GM18508 (cell line): ENCODE measurements at regions not wholly inside any gene's neighbourhood (a gene's known extent, or its start where the extent isn't known, plus 50 kb on each side); places are given as distances from the start of the nearest gene placed in this dataset.

ENCODE experiments used
- ATAC-seq: cut with Tn5 transposase; IDR thresholded peaks from one replicate; pipeline ENCODE4 v1.9.1; 2021; ENCODE audit warnings: moderate number of reproducible peaks; ENCODE audit not compliant: insufficient read depth, unreplicated experiment

DNA sequence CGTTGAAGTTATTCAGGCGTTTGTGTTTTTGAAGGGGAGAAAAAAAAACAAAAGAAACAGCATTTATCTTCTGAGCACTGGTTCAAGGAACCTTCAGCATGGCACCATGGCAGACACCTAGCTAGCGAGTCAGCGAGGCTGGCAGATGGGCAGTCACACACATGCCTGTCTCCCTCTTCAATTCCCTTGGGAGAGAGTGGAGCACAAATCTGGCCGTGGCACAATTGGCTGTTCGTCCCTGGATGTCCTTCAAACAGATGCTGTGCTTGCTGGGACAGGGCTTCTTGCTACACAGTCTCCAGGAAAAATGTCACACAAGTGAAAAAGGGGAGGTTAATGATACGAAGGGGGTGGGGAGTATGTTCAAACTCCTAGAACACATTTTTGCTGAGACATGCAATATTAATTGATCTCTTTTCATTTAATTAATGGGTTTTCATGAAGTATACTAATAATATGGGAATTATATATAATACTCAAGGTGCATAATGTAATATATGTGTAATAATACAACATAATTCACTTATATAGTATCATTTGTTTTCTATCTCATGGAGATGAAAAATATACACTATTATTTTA lies 1674.5 kb upstream of the SLC10A2 start:
- no peak for ATAC-seq

DNA sequence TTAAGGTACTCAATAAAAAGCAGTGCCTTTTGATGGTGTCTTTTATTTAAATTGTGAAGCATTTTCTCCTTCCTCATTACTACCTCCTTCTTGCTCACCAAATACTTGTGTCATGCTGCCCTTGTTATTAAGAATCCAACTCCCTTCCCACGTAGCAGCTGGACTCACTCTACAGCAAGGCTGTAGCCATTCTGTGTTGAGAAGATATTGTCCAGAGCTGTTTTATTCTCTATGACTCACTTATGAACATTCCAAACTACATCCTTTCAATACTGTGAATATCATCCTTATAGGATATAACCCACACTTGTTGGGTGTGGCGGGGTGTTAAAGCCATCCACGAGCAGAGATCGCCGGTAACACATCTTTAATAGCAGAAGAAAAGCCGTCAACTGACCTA lies 1671.5 kb upstream of the SLC10A2 start:
- no peak for ATAC-seq

DNA sequence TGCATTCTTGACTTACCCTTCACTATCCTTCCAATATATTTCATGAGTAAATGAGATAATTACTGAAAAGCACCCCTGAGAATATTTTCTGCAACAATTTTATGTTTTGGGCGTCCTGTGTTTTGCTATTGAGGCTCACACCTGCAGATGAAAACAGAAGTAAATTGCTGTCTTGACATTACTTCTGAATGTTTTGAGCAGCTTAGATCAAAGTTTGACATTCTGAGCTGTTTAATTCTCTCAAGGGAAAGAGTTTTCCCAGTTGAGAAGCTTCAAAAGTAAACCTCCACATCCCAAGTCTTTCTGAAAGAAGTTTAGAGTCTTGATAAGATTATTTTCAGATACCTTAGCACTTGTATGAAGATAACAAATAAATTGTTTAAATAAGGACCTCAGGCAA lies 1667.2 kb upstream of the SLC10A2 start:
- ATAC-seq: no peak

DNA sequence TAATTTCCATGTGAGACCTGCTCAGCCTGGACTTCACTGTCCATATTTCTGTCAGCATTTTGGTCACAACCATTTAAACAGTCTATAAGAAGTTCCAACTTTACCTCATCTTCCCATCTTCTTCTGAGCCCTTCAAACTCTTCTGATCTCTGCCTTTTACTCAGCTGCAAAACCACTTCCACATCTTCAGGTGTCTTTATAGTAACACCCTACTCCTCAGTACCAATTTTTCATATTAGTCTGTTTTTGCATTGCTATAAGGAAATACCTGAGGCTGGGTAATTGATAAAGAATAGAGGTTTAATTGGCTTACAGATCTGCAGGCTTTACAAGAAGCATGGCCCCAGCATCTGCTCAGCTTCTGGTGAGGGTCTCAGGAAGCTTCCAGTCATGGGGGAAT lies 1648.9 kb upstream of the SLC10A2 start:
- ATAC-seq: no peak

DNA sequence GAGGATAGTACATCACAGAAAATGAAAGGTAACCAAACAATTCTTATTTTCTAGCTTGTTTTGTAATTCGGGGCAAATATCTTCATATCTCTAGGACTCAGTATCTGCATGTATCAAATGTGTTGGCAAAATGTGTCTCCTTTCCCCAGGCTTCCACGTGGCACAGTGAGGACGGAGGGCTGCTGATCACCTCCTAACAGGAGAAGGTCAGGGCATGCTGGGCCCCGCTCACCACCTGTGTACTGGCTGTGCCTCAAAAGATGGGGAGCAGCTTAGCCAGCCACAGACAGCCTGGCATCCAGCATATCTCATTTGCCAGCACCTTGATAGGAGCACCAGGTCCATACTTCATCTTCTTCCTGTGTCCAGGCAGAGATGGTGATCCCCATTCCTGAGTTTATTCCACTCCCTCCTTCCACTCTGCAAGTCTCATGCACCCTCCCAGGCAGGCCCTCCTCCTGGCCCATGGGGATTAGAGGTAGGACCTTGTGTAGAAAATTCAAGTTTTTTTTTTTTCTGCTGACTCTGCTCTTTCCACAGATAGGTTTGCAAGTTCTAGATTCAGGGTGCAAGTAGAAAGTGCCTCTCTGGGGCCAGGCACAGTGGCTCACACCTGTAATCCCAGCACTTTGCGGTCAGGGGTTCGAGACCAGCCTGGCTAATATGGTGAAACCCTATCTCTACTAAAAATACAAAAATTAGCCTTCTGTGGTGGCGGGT lies 1639.0 kb upstream of the SLC10A2 start:
- ATAC-seq: no peak

DNA sequence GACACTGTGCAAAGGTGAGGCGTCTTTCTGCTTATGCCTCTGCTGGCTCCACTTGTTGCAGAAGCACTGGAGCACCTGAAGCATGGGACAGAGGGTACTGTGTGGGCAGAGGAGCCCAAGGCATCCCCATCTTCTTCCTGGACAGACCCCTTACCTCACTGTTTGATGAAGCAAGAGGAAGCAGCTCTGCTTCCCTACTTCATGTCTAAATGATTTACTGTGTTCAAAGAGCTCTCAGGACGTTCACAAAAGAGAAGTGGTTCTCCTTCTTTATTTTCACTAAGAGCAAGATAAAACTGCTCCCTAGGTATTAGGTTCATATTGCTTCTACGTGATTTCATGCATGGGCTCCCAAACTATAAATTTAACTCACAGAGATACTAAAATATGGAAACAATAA lies 1635.4 kb upstream of the SLC10A2 start:
- ATAC-seq: no peak

DNA sequence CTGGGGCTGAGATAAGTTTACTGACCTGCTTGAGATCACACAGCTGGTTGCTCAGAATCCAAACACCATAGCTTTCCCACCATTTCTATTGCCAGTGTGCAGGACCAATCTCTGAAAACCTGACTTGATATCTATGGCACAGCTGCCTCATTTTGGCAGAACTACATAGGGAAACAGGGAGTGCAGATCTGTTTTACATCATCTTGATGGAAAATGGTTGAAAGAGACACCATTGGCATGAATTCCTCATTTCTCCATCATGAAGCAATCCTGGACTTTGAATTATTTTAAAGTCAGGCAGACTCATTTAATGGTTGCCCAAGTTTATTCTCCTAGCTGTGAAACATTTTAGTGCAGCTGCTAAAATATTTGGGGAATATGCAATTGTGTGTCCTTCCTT lies 1628.2 kb upstream of the SLC10A2 start:
- ATAC-seq: no peak

DNA sequence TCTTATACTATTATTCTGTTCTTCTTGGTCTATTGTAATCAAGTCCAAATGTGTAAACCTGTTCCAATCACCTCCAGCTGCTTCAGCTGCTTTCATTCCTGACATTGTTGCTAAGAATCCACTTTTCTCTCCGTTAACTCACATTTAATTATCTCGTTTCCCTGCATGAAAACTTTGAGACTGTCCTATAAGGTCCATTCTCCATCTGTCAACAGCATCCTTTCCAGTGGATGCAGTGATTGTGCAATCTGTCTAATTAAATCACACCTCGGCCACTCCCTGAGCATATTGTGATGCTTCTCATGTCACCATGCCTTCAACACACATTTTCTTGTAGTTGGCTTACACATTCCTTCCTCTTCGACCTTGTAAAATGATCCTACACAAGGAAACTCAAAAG lies 1626.9 kb upstream of the SLC10A2 start:
- no peak for ATAC-seq

DNA sequence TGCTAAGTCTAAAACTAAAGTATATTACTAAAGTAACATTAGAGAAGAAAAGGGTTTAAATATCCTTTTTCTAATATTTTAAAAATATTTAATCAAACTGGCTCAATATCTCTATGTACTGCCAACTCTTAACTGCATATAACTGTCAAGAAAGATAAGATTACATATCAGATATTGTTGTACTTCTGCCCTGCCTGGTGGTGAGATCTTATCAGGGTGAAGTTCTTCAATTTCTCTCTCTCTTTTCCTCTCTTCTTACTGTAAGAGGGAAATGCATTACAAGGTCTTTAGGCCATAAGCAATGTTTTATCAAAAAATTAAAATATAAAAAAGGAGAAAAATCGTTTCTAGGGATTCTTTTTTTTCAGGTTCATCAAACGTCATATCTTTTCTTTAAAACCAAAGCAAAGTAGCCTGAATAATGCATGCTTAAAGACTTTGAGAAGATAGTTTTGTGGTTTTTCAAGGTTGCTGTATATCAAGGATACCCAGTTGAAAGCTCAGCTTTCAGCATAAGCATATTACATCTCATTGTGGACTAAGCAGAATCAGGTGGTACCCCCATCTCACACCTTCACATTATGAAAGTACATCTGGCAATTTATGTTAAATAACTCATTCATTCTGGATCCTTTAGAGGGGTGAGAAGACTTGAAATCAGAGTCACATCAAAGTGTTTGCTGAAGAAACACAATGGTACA lies 1625.7 kb upstream of the SLC10A2 start:
- no peak for ATAC-seq

DNA sequence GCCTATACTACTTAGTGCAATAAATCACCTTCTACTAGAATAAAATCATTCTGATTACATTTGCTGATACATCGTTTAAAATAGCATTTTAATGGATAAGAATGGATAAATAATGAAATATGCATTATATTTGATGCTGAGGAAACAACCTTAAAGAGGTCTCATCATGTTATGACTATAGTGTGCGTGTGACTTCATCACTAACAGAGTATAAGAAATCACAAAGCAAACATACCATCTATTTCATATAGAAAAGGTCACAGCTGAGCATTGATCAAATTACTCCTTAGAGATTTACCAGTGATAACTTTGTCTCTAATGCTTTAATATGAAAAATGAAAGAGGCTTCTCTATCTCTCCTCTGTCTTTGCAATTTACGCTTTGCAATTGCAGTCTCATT lies 1620.3 kb upstream of the SLC10A2 start:
- ATAC-seq: no peak

DNA sequence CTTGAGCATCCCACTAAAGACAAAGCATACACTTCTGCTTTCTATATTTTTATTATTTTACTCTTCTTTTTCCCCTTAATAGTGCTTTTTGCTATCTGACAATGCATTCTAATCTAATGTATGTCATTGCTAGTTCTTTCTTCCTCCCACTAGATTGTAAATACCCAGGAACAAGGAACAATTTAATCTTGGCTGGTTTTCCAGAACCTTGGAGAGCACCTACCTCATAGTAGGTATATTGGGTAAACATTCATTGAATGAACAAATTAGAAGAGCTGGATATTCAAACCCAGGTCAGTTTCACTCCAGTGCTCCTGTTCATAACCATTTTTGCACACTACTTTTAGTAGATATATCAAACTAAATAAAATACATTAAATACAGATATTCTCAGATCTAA lies 1617.6 kb upstream of the SLC10A2 start:
- no peak for ATAC-seq

DNA sequence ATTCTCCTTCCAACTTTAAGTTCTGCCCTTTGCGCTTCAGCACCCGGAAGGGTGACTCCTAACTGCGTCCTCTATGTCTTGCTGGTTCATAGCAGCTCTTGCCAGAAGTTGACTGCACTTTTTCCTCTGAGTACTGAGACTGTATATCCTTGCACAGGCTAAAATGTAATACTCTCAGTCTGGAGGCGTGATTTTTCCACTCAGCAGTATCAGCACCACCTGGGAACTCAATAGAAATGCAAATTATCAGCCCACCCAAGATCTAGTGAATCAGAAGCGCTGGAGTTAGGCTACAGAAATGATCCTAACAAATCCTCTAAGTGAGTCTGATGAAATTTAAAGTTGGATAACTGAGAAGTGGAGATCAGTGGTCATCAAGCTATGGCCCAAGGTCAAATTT lies 1611.9 kb upstream of the SLC10A2 start:
- ATAC-seq: no peak

DNA sequence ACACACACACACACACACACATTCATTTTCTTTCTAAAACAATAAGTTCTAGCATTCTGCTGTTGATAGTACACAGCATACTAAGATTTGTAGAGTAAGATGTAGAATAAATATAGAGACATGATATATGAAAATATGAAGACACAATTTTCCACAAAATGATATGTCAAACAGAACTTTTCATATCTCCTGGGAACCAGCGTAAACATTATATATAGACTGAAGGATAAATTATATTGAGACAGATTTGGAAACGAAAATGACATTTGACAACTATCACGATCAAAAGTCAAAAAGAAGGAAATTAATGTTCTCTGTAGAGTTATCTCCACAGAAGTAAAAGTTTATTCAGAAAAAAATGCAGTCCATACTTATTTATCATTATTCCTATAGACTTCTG lies 1605.7 kb upstream of the SLC10A2 start:
- no peak for ATAC-seq

DNA sequence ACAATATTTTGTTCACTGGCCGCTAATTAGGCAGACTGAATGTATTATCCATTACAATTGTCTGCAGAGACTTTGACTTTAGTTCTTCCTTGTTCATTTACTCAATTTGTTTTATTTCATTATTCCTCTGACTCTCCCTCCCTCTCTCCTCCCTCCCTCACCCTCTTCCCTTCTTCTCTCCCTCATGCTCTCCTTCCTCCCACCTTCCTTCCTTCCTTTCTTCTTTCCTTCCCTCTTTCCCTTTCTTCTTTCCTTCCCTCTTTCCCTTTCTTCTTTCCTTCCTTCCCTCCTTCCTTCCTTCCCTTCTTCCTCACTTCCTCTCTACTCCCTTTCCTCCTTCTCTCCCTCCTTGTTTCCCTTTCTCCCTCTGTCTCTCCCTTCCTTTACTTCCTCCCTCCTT lies 1591.0 kb upstream of the SLC10A2 start:
- ATAC-seq: no peak

DNA sequence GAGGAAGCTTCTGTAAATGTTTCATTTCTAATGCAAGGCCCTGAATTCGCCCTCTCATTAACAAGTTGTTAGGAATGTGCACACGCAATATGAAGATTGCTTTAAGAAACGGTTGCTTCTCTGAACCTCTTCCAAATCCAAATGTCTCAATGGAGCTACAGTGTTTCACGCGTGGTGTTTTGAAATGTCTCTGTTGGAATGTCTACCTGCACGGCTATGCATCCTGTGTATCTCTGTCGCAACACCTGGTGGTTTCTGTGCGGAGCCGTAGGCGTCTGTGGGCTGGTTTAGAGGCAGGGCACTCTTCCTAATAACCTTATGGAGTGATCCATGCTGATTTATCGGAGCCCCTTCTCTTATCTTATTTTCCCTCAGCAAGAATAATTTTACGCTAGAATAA lies 1584.2 kb upstream of the SLC10A2 start:
- no peak for ATAC-seq

DNA sequence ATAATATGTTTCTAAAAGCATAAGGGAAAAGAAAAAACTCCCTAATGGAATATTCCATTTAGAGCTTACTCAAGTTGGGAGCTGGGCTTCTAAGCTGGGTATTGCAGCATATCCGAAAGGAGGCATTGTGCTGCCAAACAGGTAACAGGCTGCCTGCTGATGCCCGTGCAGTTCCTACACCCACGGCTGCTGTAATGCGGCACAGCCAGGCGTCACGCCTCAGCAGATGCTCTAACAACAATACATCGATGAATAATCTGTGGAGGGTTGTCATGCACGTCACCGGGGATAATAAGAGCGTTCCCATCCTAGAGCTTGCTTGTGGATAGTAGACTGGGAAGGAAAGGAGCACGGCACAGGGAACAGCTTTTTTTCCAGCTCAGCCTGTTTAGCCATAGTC lies 1582.1 kb upstream of the SLC10A2 start:
- ATAC-seq: no peak

DNA sequence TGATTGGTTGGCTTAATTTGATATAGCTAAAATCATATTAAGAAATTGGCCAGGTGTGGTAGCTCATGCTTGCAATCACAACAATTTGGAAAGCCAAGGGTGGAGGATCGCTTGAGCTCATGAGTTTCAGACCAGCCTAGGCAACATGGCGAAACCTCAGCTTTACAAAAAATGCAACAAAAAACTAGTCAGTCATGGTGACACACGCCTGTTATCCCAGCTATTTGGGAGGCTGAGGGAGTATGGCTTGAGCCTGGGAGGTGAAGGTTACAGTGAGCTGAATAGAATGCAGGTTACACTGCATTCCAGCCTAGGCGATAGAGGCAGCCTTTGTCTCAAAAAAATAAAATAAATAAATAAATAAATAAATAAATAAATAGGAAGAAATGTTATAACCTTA lies 1579.6 kb upstream of the SLC10A2 start:
- no peak for ATAC-seq

DNA sequence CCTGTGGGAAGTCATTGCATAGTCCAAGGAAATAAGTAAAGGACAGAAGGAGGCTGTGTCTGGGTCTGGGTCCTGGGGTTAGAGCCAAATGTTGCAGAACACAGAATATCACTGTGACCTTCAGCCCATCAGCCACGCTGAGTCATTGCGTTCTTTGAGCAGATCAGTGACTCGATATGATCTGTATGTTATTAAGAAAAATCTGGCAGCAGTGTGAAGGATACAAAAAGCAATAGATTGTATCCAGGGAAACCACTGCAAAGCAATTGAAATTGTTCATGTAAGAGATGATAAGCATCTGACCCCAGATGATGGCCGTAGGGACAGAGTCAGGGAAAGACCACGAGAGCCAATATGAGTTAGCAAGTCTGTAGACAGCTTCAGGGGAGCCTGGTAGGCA lies 1575.1 kb upstream of the SLC10A2 start:
- ATAC-seq: no peak

DNA sequence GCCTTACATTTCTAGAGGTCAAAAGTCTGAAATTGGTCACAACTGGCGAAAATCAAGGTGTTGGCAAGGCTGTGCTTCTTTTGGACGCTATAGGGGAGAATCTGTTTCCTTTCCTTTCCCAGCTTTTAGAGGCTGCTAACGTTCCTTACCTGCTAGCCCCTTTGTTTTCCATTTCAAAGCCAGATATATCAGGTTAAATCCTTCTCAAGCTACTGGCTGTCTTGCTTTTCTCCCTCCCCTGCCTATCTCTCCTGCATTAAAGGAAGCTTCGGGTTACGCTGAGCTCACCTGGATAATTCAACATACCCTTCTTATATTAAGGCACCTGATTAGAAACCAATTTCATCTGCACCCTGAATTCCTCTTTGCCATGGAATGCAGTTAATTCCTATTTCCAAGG lies 1569.7 kb upstream of the SLC10A2 start:
- no peak for ATAC-seq

DNA sequence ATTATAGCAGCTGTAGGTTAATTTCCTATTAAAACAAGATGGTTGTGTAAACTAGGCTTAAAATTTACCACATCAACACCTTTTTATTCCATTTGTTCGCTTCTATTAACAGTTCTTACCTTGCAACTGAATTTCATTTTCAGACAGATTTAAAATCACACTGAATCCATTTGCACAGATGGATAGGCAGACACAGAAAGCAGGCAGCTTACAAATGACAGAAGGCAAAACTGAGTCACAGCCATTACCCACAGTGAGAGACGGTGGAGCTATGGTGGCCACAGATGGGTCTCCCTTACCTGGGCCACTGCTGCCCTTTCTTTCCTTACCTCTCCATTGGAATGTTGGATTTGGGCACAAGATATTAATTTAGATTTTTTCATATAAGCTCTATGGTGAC lies 1567.8 kb upstream of the SLC10A2 start:
- no peak for ATAC-seq

DNA sequence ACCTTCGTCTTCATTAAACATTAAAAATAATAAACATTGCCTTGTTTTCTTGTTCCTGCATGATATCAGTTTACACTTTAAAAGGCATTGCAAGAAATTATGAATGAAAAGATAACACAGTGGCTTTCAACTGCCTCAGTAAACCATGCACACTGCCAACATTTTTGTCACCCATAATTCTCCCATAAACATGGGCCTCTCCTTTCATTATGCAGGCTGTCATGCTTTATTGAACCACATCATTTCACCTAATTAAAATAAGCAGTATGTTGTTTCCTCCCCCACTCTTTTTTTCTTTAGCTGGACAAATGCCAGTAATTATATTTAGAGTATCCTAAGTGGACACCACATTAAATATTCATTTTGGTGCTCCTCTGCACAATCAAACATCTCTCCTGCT lies 1566.5 kb upstream of the SLC10A2 start:
- no peak for ATAC-seq

DNA sequence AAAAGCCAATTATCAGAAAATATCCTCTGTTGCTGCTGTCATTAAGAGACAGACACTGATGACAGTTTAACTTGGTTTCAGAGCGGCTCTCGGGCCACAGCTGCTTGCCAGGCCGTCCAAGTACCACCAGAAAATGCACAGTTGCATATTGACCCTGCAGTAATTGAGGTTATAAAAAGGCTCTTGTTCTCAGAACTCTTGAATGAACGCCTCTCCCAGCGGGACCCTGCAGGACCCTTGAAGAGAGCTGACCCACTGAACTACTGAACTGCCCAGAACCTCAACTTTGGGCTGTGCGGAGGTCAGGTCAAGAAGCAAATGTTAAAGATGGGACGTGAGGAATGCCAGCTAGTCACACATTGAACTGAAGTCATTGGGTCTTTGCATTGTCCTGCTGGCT lies 1559.0 kb upstream of the SLC10A2 start:
- ATAC-seq: no peak
